Central memory CD4-positive, alpha-beta T cell (primary cell): ENCODE measurements at regions not wholly inside any gene's neighbourhood (a gene's known extent, or its start where the extent isn't known, plus 50 kb on each side); places are given as distances from the start of the nearest gene placed in this dataset.
"Not testable (repeated sequence)": the region's sequence is repeated elsewhere in the genome, so short reads cannot be mapped to it uniquely, and the experiment has no call there.

Experiments
- DNase-seq: peaks from one replicate; pipeline ENCODE4 v3.0.0; 2022

GRCh38 chr12:58009405-58010195 is 68.2 kb downstream of the ATP23 start:
- DNase-seq: no peak

GRCh38 chr12:58011676-58012075 is 70.3 kb downstream of the ATP23 start:
- DNase-seq: no peak

- not testable (repeated sequence) for DNase-seq
Observed at GRCh38 chr12:58022379-58023020, 81.1 kb downstream of the ATP23 start.

- DNase-seq: no peak
Observed at GRCh38 chr12:58025431-58025830, 84.1 kb downstream of the ATP23 start.

- no peak for DNase-seq
Observed at GRCh38 chr12:58026426-58026825, 85.1 kb downstream of the ATP23 start.

- DNase-seq: no peak
Observed at GRCh38 chr12:58026897-58027891, 85.8 kb downstream of the ATP23 start.

- no peak for DNase-seq
Observed at GRCh38 chr12:58028294-58028693, 86.9 kb downstream of the ATP23 start.

GRCh38 chr12:58029260-58029659 is 87.9 kb downstream of the ATP23 start:
- no peak for DNase-seq

GRCh38 chr12:58030566-58031279 is 89.4 kb downstream of the ATP23 start:
- DNase-seq: no peak

GRCh38 chr12:58032156-58032555 is 90.8 kb downstream of the ATP23 start:
- no peak for DNase-seq

GRCh38 chr12:58033831-58034230 is 92.5 kb downstream of the ATP23 start:
- DNase-seq: no peak

- no peak for DNase-seq
Observed at GRCh38 chr12:58034311-58034710, 92.9 kb downstream of the ATP23 start.

- no peak for DNase-seq
Observed at GRCh38 chr12:58034712-58035111, 93.3 kb downstream of the ATP23 start.

- no peak for DNase-seq
Observed at GRCh38 chr12:58041441-58041840, 100.1 kb downstream of the ATP23 start.

- DNase-seq: no peak
Observed at GRCh38 chr12:58044966-58045365, 103.6 kb downstream of the ATP23 start.

- DNase-seq: no peak
Observed at GRCh38 chr12:58046271-58046670, 104.9 kb downstream of the ATP23 start.

GRCh38 chr12:58051378-58051777 is 110.0 kb downstream of the ATP23 start:
- DNase-seq: no peak

GRCh38 chr12:58064666-58065065 is 123.3 kb downstream of the ATP23 start:
- no peak for DNase-seq

- DNase-seq: no peak
Observed at GRCh38 chr12:58066296-58066695, 124.9 kb downstream of the ATP23 start.

- no peak for DNase-seq
Observed at GRCh38 chr12:58067610-58068387, 126.4 kb downstream of the ATP23 start.

GRCh38 chr12:58068706-58069105 is 127.3 kb downstream of the ATP23 start:
- no peak for DNase-seq
